ENCODE measurements at regions not wholly inside any gene's neighbourhood (a gene's known extent, or its start where the extent isn't known, plus 50 kb on each side); places are given as distances from the start of the nearest gene placed in this dataset.

GRCh38 chr4:54548831-54549460, 108.8 kb upstream of the KIT start:
- TF ChIP-seq, protein P1, sequence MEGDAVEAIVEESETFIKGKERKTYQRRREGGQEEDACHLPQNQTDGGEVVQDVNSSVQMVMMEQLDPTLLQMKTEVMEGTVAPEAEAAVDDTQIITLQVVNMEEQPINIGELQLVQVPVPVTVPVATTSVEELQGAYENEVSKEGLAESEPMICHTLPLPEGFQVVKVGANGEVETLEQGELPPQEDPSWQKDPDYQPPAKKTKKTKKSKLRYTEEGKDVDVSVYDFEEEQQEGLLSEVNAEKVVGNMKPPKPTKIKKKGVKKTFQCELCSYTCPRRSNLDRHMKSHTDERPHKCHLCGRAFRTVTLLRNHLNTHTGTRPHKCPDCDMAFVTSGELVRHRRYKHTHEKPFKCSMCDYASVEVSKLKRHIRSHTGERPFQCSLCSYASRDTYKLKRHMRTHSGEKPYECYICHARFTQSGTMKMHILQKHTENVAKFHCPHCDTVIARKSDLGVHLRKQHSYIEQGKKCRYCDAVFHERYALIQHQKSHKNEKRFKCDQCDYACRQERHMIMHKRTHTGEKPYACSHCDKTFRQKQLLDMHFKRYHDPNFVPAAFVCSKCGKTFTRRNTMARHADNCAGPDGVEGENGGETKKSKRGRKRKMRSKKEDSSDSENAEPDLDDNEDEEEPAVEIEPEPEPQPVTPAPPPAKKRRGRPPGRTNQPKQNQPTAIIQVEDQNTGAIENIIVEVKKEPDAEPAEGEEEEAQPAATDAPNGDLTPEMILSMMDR (IDR thresholded peaks at IDR 0.05; ENCODE audit: low read depth, low read length): no peak
- no peak overlapping the region for H3K27ac ChIP-seq (ENCODE audit: low read depth, low read length)
- POLR2A ChIA-PET: no interaction called here
- H3K4me3 ChIP-seq (ENCODE audit: low read depth, low read length): no peak overlapping the region
- no peak for DNase-seq (ENCODE audit: low read depth, low spot score)
- peaks cover 8% of the 10 kb centered on the region for H3K27me3 ChIP-seq (ENCODE audit: control insufficient read depth, insufficient read depth, low read length)
- CTCF ChIA-PET: no interaction called here
- no peaks in the 10 kb centered on the region for H3K9me3 ChIP-seq (ENCODE audit: control insufficient read depth, insufficient read depth, low read length)

DNA sequence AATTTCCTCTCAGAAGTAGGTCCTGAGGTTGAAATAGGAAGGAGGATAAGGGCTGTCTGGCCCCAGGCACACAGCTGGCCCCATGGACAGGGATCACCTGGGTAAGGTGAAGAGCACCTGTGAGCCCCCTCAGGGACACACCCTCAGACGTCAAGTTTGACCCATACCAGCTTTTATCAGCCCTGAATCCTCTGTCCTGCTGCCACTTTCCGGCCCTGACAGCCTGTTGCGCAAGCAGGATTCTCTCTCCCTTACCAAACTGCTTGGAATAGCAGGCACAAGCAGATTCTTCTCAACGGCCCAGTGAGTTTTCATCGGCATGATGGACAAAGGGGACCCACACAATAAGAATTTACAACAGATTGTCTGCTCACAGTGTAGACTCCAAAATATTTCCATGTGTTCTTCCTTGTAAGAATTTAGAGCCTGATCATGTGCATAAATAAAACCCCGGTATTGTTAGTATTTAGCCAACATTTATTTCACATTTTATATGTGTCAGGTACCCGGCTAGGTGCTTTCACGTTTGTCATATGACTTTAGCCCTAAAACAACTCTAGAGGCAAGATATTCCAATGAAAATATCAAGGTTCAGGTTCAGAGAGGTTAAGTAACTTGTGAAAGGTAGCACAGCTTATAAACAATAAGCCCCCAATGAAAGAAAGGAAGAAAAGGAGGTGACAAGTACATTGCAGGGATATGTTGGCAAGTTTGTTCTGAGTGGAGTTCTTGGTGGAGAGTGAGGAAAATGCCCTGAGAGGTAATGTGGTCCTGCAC, 107.2 kb upstream of the KIT start:
- Histone ChIP-seq H3K27ac (ENCODE audit: low read depth, low read length) (no peak overlapping the region), H3K27me3 (ENCODE audit: control insufficient read depth, insufficient read depth, low read length) (peaks cover 8% of the 10 kb centered on the region), H3K4me3 (ENCODE audit: low read depth, low read length) (no peak overlapping the region), H3K9me3 (ENCODE audit: control insufficient read depth, insufficient read depth, low read length) (no peaks in the 10 kb centered on the region)
- CTCF ChIA-PET: no interaction called here
- POLR2A ChIA-PET: no interaction called here
- TF ChIP-seq, protein P1 (IDR thresholded peaks at IDR 0.05; ENCODE audit: low read depth, low read length): no peak
- no peak for DNase-seq (ENCODE audit: low read depth, low spot score)

DNA sequence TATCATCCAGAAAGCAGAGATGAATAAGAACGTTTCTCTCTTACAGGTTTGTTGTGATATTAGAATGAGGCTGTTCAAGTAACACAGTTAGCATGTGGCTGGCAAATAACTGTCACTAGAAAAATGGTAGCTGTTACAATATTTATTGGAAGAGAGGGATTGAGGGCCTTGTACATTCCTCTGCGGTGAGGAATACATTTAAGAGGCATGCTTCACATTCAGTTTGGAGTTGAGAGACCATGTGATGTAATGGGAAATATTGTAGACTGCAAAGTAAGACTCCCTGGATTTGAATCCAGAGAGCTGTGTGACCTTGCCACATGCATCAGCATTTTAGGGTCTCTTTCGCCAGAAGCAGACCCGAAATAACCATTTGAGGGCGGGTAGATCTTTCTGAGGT, 104.8 kb upstream of the KIT start:
- no peak overlapping the region for H3K27ac ChIP-seq (ENCODE audit: low read depth, low read length)
- ChIA-PET POLR2A (no interaction called here), CTCF (no interaction called here)
- no peak overlapping the region for H3K4me3 ChIP-seq (ENCODE audit: low read depth, low read length)
- TF ChIP-seq, protein P1 (IDR thresholded peaks at IDR 0.05; ENCODE audit: low read depth, low read length): no peak
- peaks cover 4% of the 10 kb centered on the region for H3K27me3 ChIP-seq (ENCODE audit: control insufficient read depth, insufficient read depth, low read length)
- H3K9me3 ChIP-seq (ENCODE audit: control insufficient read depth, insufficient read depth, low read length): no peaks in the 10 kb centered on the region
- no peak for DNase-seq (ENCODE audit: low read depth, low spot score)

GRCh38 chr4:54554339-54554990, 103.3 kb upstream of the KIT start:
- Histone ChIP-seq H3K27me3 (ENCODE audit: control insufficient read depth, insufficient read depth, low read length) (peaks cover 4% of the 10 kb centered on the region), H3K9me3 (ENCODE audit: control insufficient read depth, insufficient read depth, low read length) (no peaks in the 10 kb centered on the region), H3K27ac (ENCODE audit: low read depth, low read length) (no peak overlapping the region), H3K4me3 (ENCODE audit: low read depth, low read length) (no peak overlapping the region)
- POLR2A ChIA-PET: no interaction called here
- CTCF ChIA-PET: no interaction called here
- TF ChIP-seq, protein P1 (IDR thresholded peaks at IDR 0.05; ENCODE audit: low read depth, low read length): no peak
- DNase-seq (ENCODE audit: low read depth, low spot score): no peak

DNA sequence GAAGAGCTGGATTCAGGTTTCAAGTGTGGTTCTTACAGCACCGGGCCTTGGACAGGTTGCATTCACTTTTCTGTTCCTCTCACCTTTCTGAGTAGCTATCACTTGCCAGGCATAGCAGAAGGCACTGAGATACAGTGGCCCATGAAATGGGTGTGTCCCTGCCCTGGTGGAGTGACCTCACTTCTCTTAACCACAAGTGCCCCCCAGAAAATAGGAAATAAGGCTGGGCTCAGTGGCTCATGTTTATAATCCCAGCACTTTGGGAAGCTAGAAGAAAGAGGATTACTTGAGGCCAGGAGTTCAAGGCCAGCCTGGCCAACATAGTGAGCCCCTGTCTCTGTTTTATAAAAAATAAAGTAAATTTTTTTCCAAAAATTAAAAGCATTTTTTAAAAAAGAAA, 101.7 kb upstream of the KIT start:
- H3K27ac ChIP-seq (ENCODE audit: low read depth, low read length): no peak overlapping the region
- no peak for DNase-seq (ENCODE audit: low read depth, low spot score)
- no peak overlapping the region for H3K4me3 ChIP-seq (ENCODE audit: low read depth, low read length)
- H3K27me3 ChIP-seq (ENCODE audit: control insufficient read depth, insufficient read depth, low read length): no peaks in the 10 kb centered on the region
- no peaks in the 10 kb centered on the region for H3K9me3 ChIP-seq (ENCODE audit: control insufficient read depth, insufficient read depth, low read length)
- TF ChIP-seq, protein P1 (IDR thresholded peaks at IDR 0.05; ENCODE audit: low read depth, low read length): no peak
- ChIA-PET CTCF (interaction anchor here (0.6 kb wide), 1 partner anchor 13 kb away, joined by 3 read pairs; no protein-coding TSS in a partner anchor), POLR2A (no interaction called here)
